SK-N-SH treated with all-trans-retinoic acid at 6 μM for 48 hours (cell line): ENCODE measurements at regions not wholly inside any gene's neighbourhood (a gene's known extent, or its start where the extent isn't known, plus 50 kb on each side); places are given as distances from the start of the nearest gene placed in this dataset.

ENCODE experiments used
- PATZ1 ChIP-seq: fragments of 250-450 bp; sonication (Bioruptor Pico); IDR thresholded peaks from 2 replicates; pipeline ENCODE4 v1.8.0; 2020; ENCODE audit warnings: mild to moderate bottlenecking, moderate library complexity, borderline replicate concordance
- RARB ChIP-seq: fragments of 250-450 bp; sonication (Bioruptor Pico); IDR thresholded peaks from 2 replicates; pipeline ENCODE4 v1.8.0; 2021; ENCODE audit warnings: mild to moderate bottlenecking, moderate library complexity
- ZNF8 ChIP-seq: fragments of 450-650 bp; formaldehyde crosslinking; IDR thresholded peaks from 2 replicates; pipeline ENCODE4 v1.5.0; 2020; ENCODE audit warnings: mild to moderate bottlenecking, moderate library complexity

GRCh38 chr2:19548116-19548515 lies 189.7 kb upstream of the OSR1 start:
- TF ChIP-seq ZNF8: no peak
- TF ChIP-seq RARB: no peak
- TF ChIP-seq PATZ1 (CRISPR knock-in tag): no peak
